Daoy (cell line): ENCODE measurements at regions not wholly inside any gene's neighbourhood (a gene's known extent, or its start where the extent isn't known, plus 50 kb on each side); places are given as distances from the start of the nearest gene placed in this dataset.
"Not testable (repeated sequence)": the region's sequence is repeated elsewhere in the genome, so short reads cannot be mapped to it uniquely, and the experiment has no call there.

Source experiments
- DNase-seq: peaks from one replicate; pipeline ENCODE4 v3.0.0-alpha.2; 2015; ENCODE audit warnings: low read depth

- peak; percentile 21 for DNase-seq
Observed at GRCh38 chr10:60517805-60518204, 128.1 kb upstream of the ANK3 start.

GRCh38 chr10:60513281-60513680, 123.6 kb upstream of the ANK3 start:
- no peak for DNase-seq

- no peak for DNase-seq
Observed at GRCh38 chr10:60511477-60512229, 122.0 kb upstream of the ANK3 start.

GRCh38 chr10:60508831-60509230, 119.2 kb upstream of the ANK3 start:
- DNase-seq: no peak

- no peak for DNase-seq
Observed at GRCh38 chr10:60508037-60508436, 118.4 kb upstream of the ANK3 start.

GRCh38 chr10:60502621-60503020, 112.9 kb upstream of the ANK3 start:
- no peak for DNase-seq

GRCh38 chr10:60498985-60499384, 109.3 kb upstream of the ANK3 start:
- no peak for DNase-seq

- no peak for DNase-seq
Observed at GRCh38 chr10:60497364-60497763, 107.7 kb upstream of the ANK3 start.

- no peak for DNase-seq
Observed at GRCh38 chr10:60496181-60496580, 106.5 kb upstream of the ANK3 start.

- peak; percentile 21 for DNase-seq
Observed at GRCh38 chr10:60495338-60496055, 105.8 kb upstream of the ANK3 start.

- no peak for DNase-seq
Observed at GRCh38 chr10:60494774-60495173, 105.1 kb upstream of the ANK3 start.

GRCh38 chr10:60491162-60491561, 101.5 kb upstream of the ANK3 start:
- no peak for DNase-seq

GRCh38 chr10:60490013-60490412, 100.3 kb upstream of the ANK3 start:
- peak; percentile 26 for DNase-seq

- DNase-seq: no peak
Observed at GRCh38 chr10:60488111-60488669, 98.5 kb upstream of the ANK3 start.

- DNase-seq: no peak
Observed at GRCh38 chr10:60487543-60487942, 97.9 kb upstream of the ANK3 start.

GRCh38 chr10:60485025-60485424, 95.3 kb upstream of the ANK3 start:
- no peak for DNase-seq

- DNase-seq: peak; percentile 82
Observed at GRCh38 chr10:60480865-60481563, 91.3 kb upstream of the ANK3 start.

- no peak for DNase-seq
Observed at GRCh38 chr10:60479305-60480020, 89.8 kb upstream of the ANK3 start.

GRCh38 chr10:60476451-60476850, 86.8 kb upstream of the ANK3 start:
- DNase-seq: no peak

GRCh38 chr10:60473557-60473956, 83.9 kb upstream of the ANK3 start:
- DNase-seq: peak; percentile 37

- no peak for DNase-seq
Observed at GRCh38 chr10:60470091-60470490, 80.4 kb upstream of the ANK3 start.

GRCh38 chr10:60469147-60469546, 79.5 kb upstream of the ANK3 start:
- DNase-seq: not testable (repeated sequence)
